Mucosa of gallbladder (tissue), 1 donor: ENCODE measurements at regions not wholly inside any gene's neighbourhood (a gene's known extent, or its start where the extent isn't known, plus 50 kb on each side); places are given as distances from the start of the nearest gene placed in this dataset.
A peak's percentile ranks its signal among the peaks of the same experiment; 100 is the strongest.
"Not testable (repeated sequence)": the region's sequence is repeated elsewhere in the genome, so short reads cannot be mapped to it uniquely, and the experiment has no call there.

Experiments
- DNase-seq: peaks from one replicate; pipeline ENCODE4 v3.0.0-alpha.2; 2020; ENCODE audit warnings: low spot score
- donor health status: DM: no; HTN: no; CAD: no.

GRCh38 chr1:199510314-199510713 is 517.2 kb upstream of the NR5A2 start:
- no peak for DNase-seq

DNA sequence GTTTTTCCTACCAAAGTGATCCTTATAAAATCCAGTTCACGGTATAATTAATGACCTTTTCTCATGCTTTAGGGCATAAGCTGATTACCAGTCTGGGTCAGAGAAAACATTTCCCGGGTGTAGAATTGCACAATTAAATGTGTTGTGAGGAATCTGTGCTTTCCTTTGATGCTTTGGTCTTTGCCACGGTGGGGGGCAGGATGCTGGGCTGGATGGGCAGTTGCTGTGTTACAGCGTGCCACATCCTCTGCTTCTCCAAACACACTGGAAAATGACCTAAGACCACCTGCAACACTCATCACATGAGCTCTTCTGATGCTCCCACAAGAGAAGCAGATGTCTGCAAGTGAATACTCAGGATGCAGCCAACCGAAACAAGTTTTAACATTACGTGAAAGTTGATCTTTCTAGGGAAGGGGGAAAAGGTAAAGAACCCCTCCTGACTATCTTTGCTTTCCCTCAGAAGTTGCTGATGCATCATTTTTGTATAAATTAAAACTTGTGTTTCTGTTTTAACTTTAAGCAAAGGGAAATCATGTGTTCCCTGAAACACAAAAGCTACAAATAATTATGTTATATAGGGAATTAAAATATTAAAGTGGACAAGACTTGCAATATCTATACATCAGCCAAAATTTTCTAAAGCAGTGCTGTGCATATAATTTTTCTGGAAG is 515.3 kb upstream of the NR5A2 start:
- no peak for DNase-seq

GRCh38 chr1:199515261-199515660 is 512.2 kb upstream of the NR5A2 start:
- no peak for DNase-seq

DNA sequence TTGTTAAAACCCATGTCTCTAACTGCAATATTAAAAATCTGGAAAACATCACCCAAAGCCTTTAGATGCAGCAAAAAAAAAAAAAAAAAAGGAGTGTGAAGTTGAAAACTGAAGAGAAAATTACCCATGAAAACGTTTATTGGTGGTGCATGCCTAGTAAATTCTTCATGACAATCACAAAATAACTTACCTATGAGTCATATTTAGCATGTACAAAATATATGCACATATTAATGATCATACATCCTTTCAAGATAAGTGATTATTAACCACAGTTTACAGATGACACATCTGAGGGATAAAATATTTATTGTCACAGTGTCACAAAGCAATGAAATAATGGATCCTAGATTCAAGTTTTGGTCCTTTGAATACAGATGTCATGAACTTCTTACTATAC is 505.2 kb upstream of the NR5A2 start:
- no peak for DNase-seq

DNA sequence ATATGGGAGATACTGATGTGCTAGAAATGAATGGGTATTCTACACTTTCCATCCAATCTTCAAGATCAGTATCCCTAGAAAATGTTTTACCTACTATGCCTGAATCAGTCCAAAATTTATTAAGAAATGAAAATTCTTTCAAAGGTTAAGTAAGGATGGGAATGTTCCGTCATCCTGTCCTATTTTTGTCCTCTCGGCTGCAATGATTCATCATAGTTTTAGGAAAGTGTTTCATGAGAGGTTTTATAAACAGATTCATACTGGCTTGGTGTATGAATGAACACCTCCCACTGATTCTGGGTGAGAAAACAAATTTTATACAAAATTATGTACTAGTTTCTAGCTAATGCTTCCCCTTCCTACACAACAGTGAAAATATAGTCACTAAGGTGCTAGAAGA is 504.6 kb upstream of the NR5A2 start:
- DNase-seq: no peak

GRCh38 chr1:199529324-199529723 is 498.2 kb upstream of the NR5A2 start:
- no peak for DNase-seq

GRCh38 chr1:199533361-199533760 is 494.1 kb upstream of the NR5A2 start:
- DNase-seq: not testable (repeated sequence)

DNA sequence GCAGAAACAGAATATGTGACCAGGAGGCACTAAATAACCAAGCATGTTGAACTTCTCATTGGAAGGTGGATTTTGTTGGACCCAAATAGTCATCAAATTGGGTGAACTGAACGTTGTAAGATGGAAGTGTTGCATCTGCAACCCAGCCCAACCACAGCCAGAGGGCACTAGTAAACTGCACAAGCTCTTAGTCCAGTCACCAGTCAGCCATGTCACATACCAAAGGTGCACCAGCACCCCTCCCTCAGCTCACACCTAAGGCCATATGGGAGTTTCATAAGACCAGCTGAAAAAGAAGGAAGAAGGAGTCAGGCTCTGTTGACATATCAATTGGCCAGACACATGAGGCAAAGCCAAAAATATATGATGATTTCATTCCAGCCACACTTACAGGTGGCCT is 481.7 kb upstream of the NR5A2 start:
- DNase-seq: no peak

GRCh38 chr1:199546323-199546722 is 481.2 kb upstream of the NR5A2 start:
- DNase-seq: no peak

DNA sequence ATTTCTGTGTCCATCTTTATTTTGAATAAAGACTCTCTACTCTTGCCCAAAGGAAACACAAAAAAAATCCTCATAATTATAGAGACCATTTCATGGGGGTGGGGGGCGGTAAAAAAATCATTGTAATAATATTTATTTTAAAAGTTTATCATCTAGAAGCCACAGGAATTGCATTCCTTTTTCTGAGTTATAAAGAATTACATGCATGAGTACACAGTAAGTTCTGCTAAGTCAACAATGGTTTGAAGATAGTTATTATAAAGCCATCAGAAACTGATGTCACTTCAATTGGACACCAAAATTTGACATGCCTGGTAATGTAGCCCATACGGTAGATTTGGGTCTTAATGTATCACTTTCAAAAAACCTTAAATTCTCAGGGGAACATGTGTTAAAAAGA is 478.1 kb upstream of the NR5A2 start:
- DNase-seq: no peak

DNA sequence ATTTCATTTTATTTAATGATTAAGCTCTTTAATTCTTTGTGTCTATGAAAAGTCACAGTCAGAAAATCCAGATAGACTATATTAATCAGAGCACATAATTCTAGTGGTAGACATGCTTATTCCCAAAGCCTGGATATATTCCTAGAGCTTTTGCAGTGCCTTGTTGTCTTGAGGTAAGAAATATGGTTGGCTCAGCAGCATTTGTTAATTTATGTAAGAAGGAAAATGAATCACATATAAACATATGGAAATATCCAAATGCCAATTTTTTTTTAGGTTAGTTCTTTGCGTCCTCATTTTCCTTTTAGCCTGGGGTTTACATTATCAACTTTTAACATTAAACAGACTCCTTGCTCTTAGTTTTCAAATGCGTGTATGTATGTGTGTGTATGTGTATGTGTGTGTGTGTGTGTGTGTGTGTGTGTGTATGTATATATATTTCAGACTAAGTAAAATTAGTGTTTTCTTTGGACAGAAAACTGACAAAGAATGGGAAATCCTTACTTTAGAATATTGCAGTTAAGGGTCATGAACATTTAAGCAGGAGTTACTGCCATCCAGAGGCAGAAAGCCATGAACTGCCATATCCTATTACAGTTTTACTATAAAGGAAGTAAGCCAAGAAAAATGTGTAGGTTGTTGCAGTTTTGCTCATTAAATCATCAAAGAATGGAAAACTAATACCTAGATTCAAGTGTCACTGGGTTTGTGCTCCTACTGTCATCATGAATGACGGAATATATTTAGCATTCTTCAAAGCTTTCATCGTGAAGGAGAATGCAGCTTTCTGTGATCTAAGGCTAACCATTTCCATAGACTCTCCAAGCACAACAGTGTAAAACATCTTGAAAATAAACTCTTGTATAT is 477.1 kb upstream of the NR5A2 start:
- no peak for DNase-seq

GRCh38 chr1:199551967-199552565 is 475.4 kb upstream of the NR5A2 start:
- peak; percentile 13 for DNase-seq

- DNase-seq: no peak
These were observed 474.4 kb upstream of the NR5A2 start for GRCh38 chr1:199553104-199553503.

GRCh38 chr1:199561334-199561733 is 466.2 kb upstream of the NR5A2 start:
- DNase-seq: no peak

GRCh38 chr1:199573047-199573446 is 454.5 kb upstream of the NR5A2 start:
- no peak for DNase-seq

- DNase-seq: no peak
These were observed 452.6 kb upstream of the NR5A2 start for GRCh38 chr1:199574950-199575349.

DNA sequence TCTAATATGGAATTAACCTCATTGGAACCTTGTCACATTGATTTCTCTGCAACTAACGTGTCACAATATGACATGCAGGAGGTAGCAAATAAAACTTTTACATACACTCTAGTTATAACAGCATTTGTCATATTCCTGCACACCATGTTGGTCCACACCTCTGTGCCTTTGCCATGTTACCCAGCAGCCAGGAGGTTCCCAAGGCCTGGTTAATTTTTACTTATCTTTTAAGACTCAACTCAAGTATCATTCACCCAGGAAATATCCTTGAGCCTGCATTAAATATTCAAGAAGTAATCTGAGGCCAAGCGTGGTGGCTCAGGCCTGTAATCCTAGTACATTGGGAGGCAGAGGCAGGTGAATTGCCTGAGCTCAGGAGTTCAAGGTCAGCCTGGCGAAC is 447.2 kb upstream of the NR5A2 start:
- DNase-seq: no peak

- DNase-seq: no peak
These were observed 442.1 kb upstream of the NR5A2 start for GRCh38 chr1:199585392-199585791.

GRCh38 chr1:199590708-199591107 is 436.8 kb upstream of the NR5A2 start:
- no peak for DNase-seq

DNA sequence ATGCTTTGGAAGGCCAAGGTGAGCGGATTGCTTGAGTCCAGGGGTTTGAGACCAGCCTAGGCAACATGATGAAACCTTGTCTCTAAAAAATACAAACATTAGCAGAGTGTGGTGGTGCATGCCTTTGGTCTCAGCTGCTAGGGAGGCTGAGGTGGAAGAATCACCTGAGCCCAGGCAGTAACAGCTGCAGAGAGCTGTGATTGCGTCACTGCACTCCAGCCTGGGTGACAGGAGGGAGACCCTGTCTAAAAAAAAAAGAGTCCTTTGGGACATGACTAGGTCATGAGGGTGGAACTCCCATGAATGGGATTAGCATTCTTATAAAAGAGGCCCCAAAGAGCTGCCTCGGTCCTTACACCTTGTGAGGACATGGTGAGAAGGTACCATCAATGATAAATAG is 436.0 kb upstream of the NR5A2 start:
- no peak for DNase-seq

DNA sequence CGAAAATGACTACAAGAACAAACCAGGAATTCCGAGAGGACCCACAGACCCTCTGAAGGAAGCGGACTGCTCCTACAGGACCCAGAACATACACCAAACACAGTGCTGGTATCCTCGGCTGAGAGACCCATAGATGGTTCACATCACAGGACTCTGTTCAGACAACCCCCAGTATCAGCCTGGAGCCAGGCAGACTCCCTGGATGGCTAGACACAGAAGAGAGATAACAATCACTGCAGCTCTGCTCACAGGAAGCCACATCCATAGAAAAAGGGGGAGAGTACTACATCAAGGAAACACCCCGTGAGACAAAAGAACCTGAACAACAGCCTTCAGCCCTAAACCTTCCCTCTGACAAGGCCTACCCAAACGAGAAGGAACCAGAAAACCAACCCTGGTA is 434.0 kb upstream of the NR5A2 start:
- DNase-seq: no peak

DNA sequence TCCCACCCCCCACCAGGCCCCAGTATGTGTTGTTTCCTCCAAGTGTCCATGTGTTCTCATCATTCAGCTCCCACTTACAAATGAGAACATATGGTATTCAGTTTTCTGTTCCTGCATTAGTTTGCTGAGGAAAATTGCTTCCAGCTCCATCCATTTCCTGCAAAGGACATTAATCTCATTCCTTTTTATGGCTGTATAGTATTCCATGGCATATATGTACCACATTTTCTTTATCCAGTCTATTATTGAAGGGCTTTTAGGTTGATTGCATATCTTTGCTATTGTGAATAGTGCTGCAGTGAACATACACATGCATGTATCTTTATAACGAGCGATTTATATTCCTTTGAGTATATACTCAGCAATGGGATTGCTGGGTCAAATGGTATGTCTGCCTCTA is 431.1 kb upstream of the NR5A2 start:
- DNase-seq: not testable (repeated sequence)

- DNase-seq: no peak
These were observed 430.4 kb upstream of the NR5A2 start for GRCh38 chr1:199597152-199597551.
